Stimulated activated CD8-positive, alpha-beta memory T cell treated with anti-CD3 and anti-CD28 coated beads, Interleukin-4, amount 100 ng/mL, for 1 hour (primary cell): ENCODE measurements at regions not wholly inside any gene's neighbourhood (a gene's known extent, or its start where the extent isn't known, plus 50 kb on each side); places are given as distances from the start of the nearest gene placed in this dataset.

Experiments
- DNase-seq, 2 donors: peaks; one replicate each; pipeline ENCODE4 v3.0.0-alpha.2; 2020; ENCODE audit warnings: low read depth in 2 of 2, low spot score in 1 of 2

DNA sequence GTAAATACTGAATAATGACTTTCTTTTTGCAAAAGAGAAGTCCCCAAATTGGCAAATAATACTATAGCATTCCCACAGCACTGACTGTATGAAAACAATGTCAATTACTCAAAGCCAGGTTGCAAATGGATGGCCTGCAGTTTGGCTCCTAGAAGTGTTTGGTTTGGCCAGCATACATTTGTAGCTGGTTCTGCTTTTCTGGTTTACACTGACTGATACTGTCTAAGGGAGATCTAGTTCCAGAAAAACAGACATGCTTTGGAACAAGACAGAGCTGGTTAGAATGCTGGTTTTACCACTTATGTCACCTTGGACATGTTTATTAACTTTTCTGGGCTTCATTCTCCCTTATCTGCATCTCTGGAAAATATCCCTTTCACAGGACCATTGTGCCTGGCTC, 81.5 kb upstream of the TRPM3 start:
- no peak for DNase-seq

GRCh38 chr9:71191708-71192107, 70.3 kb upstream of the TRPM3 start:
- no peak for DNase-seq

DNA sequence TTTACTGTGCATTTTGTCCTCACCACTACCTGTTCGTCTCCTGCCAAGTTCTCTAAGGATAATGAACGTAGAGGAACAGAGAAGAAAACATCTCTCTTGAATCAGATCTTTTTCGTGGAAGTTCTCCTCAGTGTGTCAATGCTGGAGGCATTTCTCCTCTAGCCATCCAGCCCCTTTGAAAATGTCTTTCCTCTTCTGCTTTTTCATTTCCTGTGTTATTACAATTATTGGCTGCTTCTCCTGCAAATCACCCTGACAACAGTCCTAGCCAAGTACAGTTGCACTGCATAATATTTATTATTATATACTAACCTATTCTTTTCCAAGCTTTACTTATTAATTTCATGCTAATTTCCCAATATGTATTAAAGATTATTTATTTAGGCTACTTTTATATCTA, 61.8 kb upstream of the TRPM3 start:
- DNase-seq, result no peak

- no peak for DNase-seq
These were observed 57.8 kb upstream of the TRPM3 start for GRCh38 chr9:71179183-71179582.

GRCh38 chr9:71177901-71178300, 56.5 kb upstream of the TRPM3 start:
- no peak for DNase-seq

DNA sequence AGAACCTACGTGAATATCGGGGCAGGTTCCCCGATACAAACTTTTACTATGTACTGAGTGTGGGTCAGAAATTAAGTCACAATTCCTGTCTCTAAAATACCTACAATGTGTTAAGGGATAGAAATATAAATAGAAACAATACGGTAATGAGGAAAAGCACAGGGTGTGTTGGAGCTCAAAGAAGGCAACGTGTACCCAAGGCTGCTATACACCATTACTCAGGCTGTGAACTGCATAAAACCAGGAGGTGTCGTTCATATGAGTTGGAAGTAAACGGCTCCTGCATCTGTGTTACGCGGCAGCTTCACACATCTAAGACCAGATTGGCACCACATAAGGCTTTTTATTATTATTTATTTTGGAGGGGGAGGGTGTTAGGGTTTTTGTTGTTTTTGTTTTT, 50.1 kb upstream of the TRPM3 start:
- DNase-seq, result no peak
